ENCODE measurements at regions not wholly inside any gene's neighbourhood (a gene's known extent, or its start where the extent isn't known, plus 50 kb on each side); places are given as distances from the start of the nearest gene placed in this dataset.

GRCh38 chr3:150249779-150250470 is 158.2 kb upstream of the TSC22D2 start:
- 94% methylated on average over 4 of the region's 7 CpGs for WGBS (ENCODE audit: insufficient coverage)
- ATAC-seq (no peak), DNase-seq (no peak)
- H3K27ac ChIP-seq (ENCODE audit: low read length), result no peak overlapping the region
- H3K27me3 Mint-ChIP-seq (ENCODE audit: low read depth in 2 of 2), result peaks cover 8 to 41% of the 10 kb centered on the region in 2 donors
- no peaks in the 10 kb centered on the region for H3K36me3 ChIP-seq (ENCODE audit: control insufficient read depth, insufficient read depth, low read length)
- no peaks in the 10 kb centered on the region for H3K4me1 Mint-ChIP-seq
- no peak overlapping the region for H3K4me3 Mint-ChIP-seq
- no peaks in the 10 kb centered on the region for H3K9me3 Mint-ChIP-seq
- H3K27ac Mint-ChIP-seq, result no peak overlapping the region
- no peaks in the 10 kb centered on the region for H3K9me3 ChIP-seq (ENCODE audit: control insufficient read depth, insufficient read depth, low read length)
- no peaks in the 10 kb centered on the region for H3K36me3 Mint-ChIP-seq
- TF ChIP-seq CTCF (IDR thresholded peaks at IDR 0.05), result no peak
- H3K4me3 ChIP-seq (ENCODE audit: low read length), result no peak overlapping the region
- intact Hi-C loops (cut with micrococcal nuclease), result no loop called here
- H3K27me3 ChIP-seq (ENCODE audit: control insufficient read depth, insufficient read depth, low read length), result peaks cover 5% of the 10 kb centered on the region
- no peaks in the 10 kb centered on the region for H3K4me1 ChIP-seq (ENCODE audit: control insufficient read depth, insufficient read depth, low read length)

- no peaks in the 10 kb centered on the region for H3K36me3 Mint-ChIP-seq
- peaks cover 8 to 38% of the 10 kb centered on the region in 2 donors for H3K27me3 Mint-ChIP-seq (ENCODE audit: low read depth in 2 of 2)
- Histone ChIP-seq H3K4me1 (ENCODE audit: control insufficient read depth, insufficient read depth, low read length) (no peaks in the 10 kb centered on the region), H3K9me3 (ENCODE audit: control insufficient read depth, insufficient read depth, low read length) (no peaks in the 10 kb centered on the region), H3K36me3 (ENCODE audit: control insufficient read depth, insufficient read depth, low read length) (no peaks in the 10 kb centered on the region), H3K4me3 (ENCODE audit: low read length) (no peak overlapping the region), H3K27me3 (ENCODE audit: control insufficient read depth, insufficient read depth, low read length) (peaks cover 5% of the 10 kb centered on the region), H3K27ac (ENCODE audit: low read length) (no peak overlapping the region)
- TF ChIP-seq CTCF (IDR thresholded peaks at IDR 0.05), result no peak
- no peaks in the 10 kb centered on the region for H3K9me3 Mint-ChIP-seq
- no peak overlapping the region for H3K27ac Mint-ChIP-seq
- intact Hi-C loops (cut with micrococcal nuclease), result no loop called here
- whole genome bisulfite sequencing (ENCODE audit: insufficient coverage), result 100% methylated on average over 2 of the region's 4 CpGs
- no peak overlapping the region for H3K4me3 Mint-ChIP-seq
- DNase-seq (no peak), ATAC-seq (no peak)
- no peaks in the 10 kb centered on the region for H3K4me1 Mint-ChIP-seq
These were observed 159.0 kb upstream of the TSC22D2 start for GRCh38 chr3:150248888-150249681.

GRCh38 chr3:150248116-150248887 is 159.8 kb upstream of the TSC22D2 start:
- H3K36me3 ChIP-seq (ENCODE audit: control insufficient read depth, insufficient read depth, low read length), result no peaks in the 10 kb centered on the region
- DNase-seq, result no peak
- no peak overlapping the region for H3K27ac Mint-ChIP-seq
- no peaks in the 10 kb centered on the region for H3K36me3 Mint-ChIP-seq
- H3K4me3 ChIP-seq (ENCODE audit: low read length), result no peak overlapping the region
- 70% methylated on average over 1 of the region's 5 CpGs for WGBS (ENCODE audit: insufficient coverage)
- TF ChIP-seq CTCF (IDR thresholded peaks at IDR 0.05), result no peak
- intact Hi-C loops (cut with micrococcal nuclease), result no loop called here
- no peaks in the 10 kb centered on the region for H3K4me1 Mint-ChIP-seq
- H3K27me3 ChIP-seq (ENCODE audit: control insufficient read depth, insufficient read depth, low read length), result peaks cover 5% of the 10 kb centered on the region
- H3K9me3 Mint-ChIP-seq, result no peaks in the 10 kb centered on the region
- ATAC-seq, result no peak
- H3K4me1 ChIP-seq (ENCODE audit: control insufficient read depth, insufficient read depth, low read length), result no peaks in the 10 kb centered on the region
- no peaks in the 10 kb centered on the region for H3K9me3 ChIP-seq (ENCODE audit: control insufficient read depth, insufficient read depth, low read length)
- peaks cover 9 to 45% of the 10 kb centered on the region in 2 donors for H3K27me3 Mint-ChIP-seq (ENCODE audit: low read depth in 2 of 2)
- H3K27ac ChIP-seq (ENCODE audit: low read length), result no peak overlapping the region
- H3K4me3 Mint-ChIP-seq, result no peak overlapping the region

Measured in natural killer cell (primary cell).